Stimulated activated naive CD8-positive, alpha-beta T cell treated with anti-CD3 and anti-CD28 coated beads, Interleukin-15, Interleukin-2, amounts not matched to agents 100 ng/mL and 50 ng/mL, for 24 hours (primary cell): ENCODE measurements at regions not wholly inside any gene's neighbourhood (a gene's known extent, or its start where the extent isn't known, plus 50 kb on each side); places are given as distances from the start of the nearest gene placed in this dataset.

Experiments used
- H3K27ac Mint-ChIP-seq: one replicate; pipeline ENCODE4 v1.8.0; 2021; ENCODE audit warnings: mild to moderate bottlenecking, mixed read lengths
- H3K27me3 Mint-ChIP-seq: one replicate; pipeline ENCODE4 v1.8.0; 2021; ENCODE audit warnings: mixed read lengths
- H3K36me3 Mint-ChIP-seq: one replicate; pipeline ENCODE4 v1.8.0; 2021; ENCODE audit warnings: low read depth, mixed read lengths
- H3K4me1 Mint-ChIP-seq: one replicate; pipeline ENCODE4 v1.8.0; 2021; ENCODE audit warnings: low read depth, mixed read lengths
- H3K4me3 Mint-ChIP-seq: one replicate; pipeline ENCODE4 v1.8.0; 2021; ENCODE audit warnings: mild to moderate bottlenecking, mixed read lengths
- H3K9me3 Mint-ChIP-seq: one replicate; pipeline ENCODE4 v1.8.0; 2021; ENCODE audit warnings: mixed read lengths

GRCh38 chr17:71909155-71909554 is 211.7 kb upstream of the SOX9 start:
- no peaks in the 10 kb centered on the region for H3K27me3 Mint-ChIP-seq
- no peak overlapping the region for H3K27ac Mint-ChIP-seq
- no peak overlapping the region for H3K4me3 Mint-ChIP-seq
- no peaks in the 10 kb centered on the region for H3K36me3 Mint-ChIP-seq
- H3K9me3 Mint-ChIP-seq = no peaks in the 10 kb centered on the region
- no peaks in the 10 kb centered on the region for H3K4me1 Mint-ChIP-seq

GRCh38 chr17:71910002-71910401 is 210.8 kb upstream of the SOX9 start:
- no peaks in the 10 kb centered on the region for H3K36me3 Mint-ChIP-seq
- H3K27me3 Mint-ChIP-seq = no peaks in the 10 kb centered on the region
- no peaks in the 10 kb centered on the region for H3K9me3 Mint-ChIP-seq
- no peaks in the 10 kb centered on the region for H3K4me1 Mint-ChIP-seq
- no peak overlapping the region for H3K27ac Mint-ChIP-seq
- H3K4me3 Mint-ChIP-seq = no peak overlapping the region

GRCh38 chr17:71914042-71914441 is 206.8 kb upstream of the SOX9 start:
- Mint-ChIP-seq H3K36me3 (no peaks in the 10 kb centered on the region), H3K27me3 (no peaks in the 10 kb centered on the region), H3K9me3 (peaks cover 2% of the 10 kb centered on the region), H3K27ac (no peak overlapping the region), H3K4me1 (no peaks in the 10 kb centered on the region), H3K4me3 (no peak overlapping the region)

- no peak overlapping the region for H3K27ac Mint-ChIP-seq
- H3K4me3 Mint-ChIP-seq = no peak overlapping the region
- H3K36me3 Mint-ChIP-seq = no peaks in the 10 kb centered on the region
- H3K4me1 Mint-ChIP-seq = no peaks in the 10 kb centered on the region
- peaks cover 7% of the 10 kb centered on the region for H3K9me3 Mint-ChIP-seq
- H3K27me3 Mint-ChIP-seq = no peaks in the 10 kb centered on the region
These were observed 206.0 kb upstream of the SOX9 start for GRCh38 chr17:71914812-71915211.

DNA sequence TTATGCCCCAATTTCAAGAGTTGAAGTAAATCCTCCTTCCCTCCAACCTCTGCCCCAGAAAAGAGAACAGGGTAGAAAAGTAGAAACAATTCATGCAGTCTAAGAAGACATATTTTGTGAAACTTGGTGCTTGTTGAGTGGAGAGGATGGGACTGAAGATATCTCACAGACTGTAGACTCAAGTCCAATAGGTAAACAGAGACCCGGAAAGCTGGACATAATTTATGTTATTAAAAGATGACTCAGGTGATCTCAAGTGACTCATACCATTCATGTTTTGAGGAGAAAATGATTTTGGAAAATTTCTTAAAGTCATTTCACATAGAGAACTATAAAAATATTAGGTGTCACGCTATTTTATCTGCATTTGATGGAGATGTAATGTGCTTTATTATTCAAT is 203.1 kb upstream of the SOX9 start:
- Mint-ChIP-seq H3K9me3 (peaks cover 13% of the 10 kb centered on the region), H3K27ac (no peak overlapping the region), H3K36me3 (no peaks in the 10 kb centered on the region), H3K4me1 (peaks cover 3% of the 10 kb centered on the region), H3K27me3 (no peaks in the 10 kb centered on the region), H3K4me3 (no peak overlapping the region)

DNA sequence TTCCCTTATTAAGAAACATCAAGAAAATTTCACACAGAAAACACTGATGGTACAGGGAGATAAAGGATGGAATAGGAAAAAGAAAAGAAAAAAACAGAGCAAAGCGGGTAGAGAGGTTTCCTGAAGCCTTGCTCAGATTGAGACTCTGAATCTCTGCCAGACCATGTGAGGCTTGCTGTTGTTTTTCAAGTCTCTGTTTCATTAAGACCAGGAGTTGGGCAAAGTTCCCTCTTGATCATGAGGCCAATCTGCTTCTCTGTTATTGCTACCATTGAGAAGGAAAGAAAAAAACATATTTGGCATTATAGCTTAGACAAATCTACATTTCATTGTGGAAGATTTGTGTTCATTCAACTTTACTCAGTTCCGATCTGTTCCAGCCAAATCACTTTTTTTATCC is 201.6 kb upstream of the SOX9 start:
- Mint-ChIP-seq H3K4me1 (peaks cover 3% of the 10 kb centered on the region), H3K27ac (no peak overlapping the region), H3K36me3 (no peaks in the 10 kb centered on the region), H3K27me3 (no peaks in the 10 kb centered on the region), H3K4me3 (no peak overlapping the region), H3K9me3 (peaks cover 17% of the 10 kb centered on the region)

- Mint-ChIP-seq H3K27me3 (no peaks in the 10 kb centered on the region), H3K9me3 (peaks cover 17% of the 10 kb centered on the region), H3K4me3 (no peak overlapping the region), H3K27ac (no peak overlapping the region), H3K36me3 (no peaks in the 10 kb centered on the region), H3K4me1 (peaks cover 3% of the 10 kb centered on the region)
These were observed 200.9 kb upstream of the SOX9 start for GRCh38 chr17:71919896-71920295.

DNA sequence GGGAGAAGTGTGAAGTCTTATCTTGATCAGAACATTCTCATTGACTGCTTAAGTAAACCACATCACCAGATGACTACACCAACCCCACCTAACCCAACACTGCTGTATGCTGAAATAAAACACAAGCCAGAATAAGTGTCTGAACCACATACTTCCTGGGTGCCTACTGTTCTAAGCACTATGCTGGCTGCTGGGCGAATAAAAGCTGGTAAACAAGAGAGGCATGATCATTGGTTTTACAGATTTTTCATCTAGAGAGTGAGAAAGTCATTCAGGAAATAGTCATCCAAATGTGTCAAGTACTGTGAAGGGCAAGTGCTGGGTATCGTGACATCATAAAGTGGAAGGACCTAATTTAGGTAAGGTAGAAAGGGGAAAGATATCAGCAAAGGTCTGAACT is 199.0 kb upstream of the SOX9 start:
- Mint-ChIP-seq H3K27me3 (no peaks in the 10 kb centered on the region), H3K36me3 (no peaks in the 10 kb centered on the region), H3K9me3 (peaks cover 17% of the 10 kb centered on the region), H3K4me1 (peaks cover 3% of the 10 kb centered on the region), H3K4me3 (no peak overlapping the region), H3K27ac (no peak overlapping the region)

- Mint-ChIP-seq H3K4me3 (no peak overlapping the region), H3K36me3 (no peaks in the 10 kb centered on the region), H3K9me3 (peaks cover 17% of the 10 kb centered on the region), H3K27ac (no peak overlapping the region), H3K4me1 (peaks cover 3% of the 10 kb centered on the region), H3K27me3 (no peaks in the 10 kb centered on the region)
These were observed 198.4 kb upstream of the SOX9 start for GRCh38 chr17:71922439-71922838.

DNA sequence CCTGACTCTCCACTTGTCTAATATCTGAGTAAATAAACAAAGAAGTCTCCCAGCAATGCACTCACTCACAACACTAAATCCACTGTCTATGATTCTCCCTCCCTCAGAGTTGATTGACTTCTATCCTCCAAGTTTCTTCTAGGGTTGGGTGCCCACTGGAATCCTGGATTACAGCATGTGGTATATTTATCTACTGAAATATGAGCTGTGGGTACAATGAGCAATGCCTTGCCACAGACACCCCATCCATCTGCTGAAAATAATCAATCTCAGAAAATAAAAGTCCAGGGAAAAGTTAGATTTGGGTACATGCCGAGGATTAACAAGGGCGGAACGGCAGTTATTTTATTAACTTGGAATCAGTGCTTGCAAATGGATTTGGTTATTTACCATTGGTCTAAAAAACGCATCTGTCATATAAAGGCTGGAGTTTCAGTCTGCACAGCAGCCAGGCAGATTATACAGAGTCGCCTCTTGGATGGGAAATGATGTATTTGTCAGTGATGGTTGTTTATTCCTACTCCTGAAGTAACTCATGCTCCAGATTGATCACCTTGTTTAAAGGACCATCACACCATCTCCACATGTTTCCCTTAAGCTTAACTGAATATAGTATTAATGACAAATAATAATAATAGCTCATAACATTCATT is 193.9 kb upstream of the SOX9 start:
- Mint-ChIP-seq H3K27me3 (no peaks in the 10 kb centered on the region), H3K27ac (no peak overlapping the region), H3K4me3 (no peak overlapping the region), H3K4me1 (peaks cover 1% of the 10 kb centered on the region), H3K36me3 (no peaks in the 10 kb centered on the region), H3K9me3 (peaks cover 10% of the 10 kb centered on the region)

GRCh38 chr17:71933306-71933705 is 187.5 kb upstream of the SOX9 start:
- H3K4me1 Mint-ChIP-seq = no peaks in the 10 kb centered on the region
- H3K27ac Mint-ChIP-seq = no peak overlapping the region
- peaks cover 5% of the 10 kb centered on the region for H3K9me3 Mint-ChIP-seq
- no peak overlapping the region for H3K4me3 Mint-ChIP-seq
- H3K36me3 Mint-ChIP-seq = no peaks in the 10 kb centered on the region
- H3K27me3 Mint-ChIP-seq = no peaks in the 10 kb centered on the region

DNA sequence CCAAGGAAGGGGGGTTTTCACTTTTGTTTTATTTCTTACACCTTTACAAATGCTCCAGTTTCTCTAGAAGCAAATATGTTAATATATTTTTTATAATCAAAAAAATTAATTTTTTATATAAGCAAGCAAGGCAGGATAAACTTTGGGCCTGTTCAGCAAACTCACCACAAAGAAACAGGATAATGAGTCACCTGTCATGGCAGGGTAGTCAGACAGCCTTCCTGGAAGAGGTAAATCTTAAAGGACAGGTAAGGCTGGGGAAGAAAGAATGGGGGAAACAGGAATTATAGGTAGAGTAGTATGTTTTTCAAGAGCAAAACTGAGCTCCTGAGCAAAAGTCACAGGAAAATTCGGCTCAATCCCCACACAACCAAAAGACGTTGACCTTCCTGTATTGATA is 186.3 kb upstream of the SOX9 start:
- no peak overlapping the region for H3K27ac Mint-ChIP-seq
- H3K4me3 Mint-ChIP-seq = no peak overlapping the region
- H3K4me1 Mint-ChIP-seq = no peaks in the 10 kb centered on the region
- H3K36me3 Mint-ChIP-seq = no peaks in the 10 kb centered on the region
- H3K9me3 Mint-ChIP-seq = peaks cover 6% of the 10 kb centered on the region
- no peaks in the 10 kb centered on the region for H3K27me3 Mint-ChIP-seq

DNA sequence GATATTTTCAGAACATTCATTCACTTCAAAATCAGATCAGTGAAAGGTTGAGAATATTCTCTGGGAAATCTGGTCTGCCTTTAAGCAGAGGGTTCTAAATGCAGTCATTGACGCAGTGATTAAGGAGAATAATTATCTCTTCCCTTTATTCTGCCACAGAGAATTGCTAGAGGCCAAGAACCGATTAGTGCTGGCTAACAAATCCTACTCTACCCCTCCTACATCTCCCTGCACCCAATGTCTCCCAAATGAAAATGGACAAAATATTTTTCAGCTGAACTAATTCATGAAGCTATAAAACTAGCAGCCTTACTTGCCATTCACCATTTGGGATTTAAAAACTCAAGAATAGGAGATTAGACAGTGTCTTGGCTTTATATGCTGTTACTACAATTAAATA is 185.5 kb upstream of the SOX9 start:
- no peak overlapping the region for H3K27ac Mint-ChIP-seq
- H3K27me3 Mint-ChIP-seq = no peaks in the 10 kb centered on the region
- H3K4me1 Mint-ChIP-seq = no peaks in the 10 kb centered on the region
- H3K4me3 Mint-ChIP-seq = no peak overlapping the region
- H3K9me3 Mint-ChIP-seq = peaks cover 8% of the 10 kb centered on the region
- H3K36me3 Mint-ChIP-seq = no peaks in the 10 kb centered on the region

DNA sequence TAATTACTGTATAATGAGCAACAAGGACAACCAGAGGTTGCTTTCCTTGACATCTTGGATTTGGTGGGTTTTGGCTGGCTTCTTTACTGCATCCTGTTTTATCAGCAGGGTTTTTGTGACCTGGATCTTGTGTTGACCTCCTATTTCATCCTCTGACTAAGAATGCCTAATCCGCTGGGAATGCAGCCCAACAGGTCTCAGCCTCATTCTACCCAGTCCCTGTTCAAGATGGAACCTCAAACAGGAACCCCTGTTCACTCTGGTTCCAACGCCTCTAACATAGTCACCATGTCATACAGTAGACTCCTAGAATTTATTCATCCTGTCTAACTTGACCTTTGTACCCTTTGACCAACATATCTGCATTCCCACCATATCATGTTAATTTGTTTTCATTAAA is 183.8 kb upstream of the SOX9 start:
- H3K9me3 Mint-ChIP-seq = peaks cover 3% of the 10 kb centered on the region
- no peaks in the 10 kb centered on the region for H3K36me3 Mint-ChIP-seq
- H3K4me3 Mint-ChIP-seq = no peak overlapping the region
- H3K27ac Mint-ChIP-seq = no peak overlapping the region
- H3K4me1 Mint-ChIP-seq = no peaks in the 10 kb centered on the region
- no peaks in the 10 kb centered on the region for H3K27me3 Mint-ChIP-seq

GRCh38 chr17:71937914-71938313 is 182.9 kb upstream of the SOX9 start:
- Mint-ChIP-seq H3K27me3 (no peaks in the 10 kb centered on the region), H3K4me1 (no peaks in the 10 kb centered on the region), H3K4me3 (no peak overlapping the region), H3K27ac (no peak overlapping the region), H3K9me3 (peaks cover 3% of the 10 kb centered on the region), H3K36me3 (no peaks in the 10 kb centered on the region)

- no peaks in the 10 kb centered on the region for H3K4me1 Mint-ChIP-seq
- no peak overlapping the region for H3K27ac Mint-ChIP-seq
- H3K4me3 Mint-ChIP-seq = no peak overlapping the region
- H3K27me3 Mint-ChIP-seq = no peaks in the 10 kb centered on the region
- H3K9me3 Mint-ChIP-seq = peaks cover 4% of the 10 kb centered on the region
- no peaks in the 10 kb centered on the region for H3K36me3 Mint-ChIP-seq
These were observed 182.3 kb upstream of the SOX9 start for GRCh38 chr17:71938340-71939010.
